Psoas muscle (tissue), 7 donors: ENCODE measurements at regions not wholly inside any gene's neighbourhood (a gene's known extent, or its start where the extent isn't known, plus 50 kb on each side); places are given as distances from the start of the nearest gene placed in this dataset.

Source experiments
- ATAC-seq, 4 donors: fragments of 200-7000 bp; cut with Tn5 transposase; one replicate each; pipeline ENCODE4 v1.9.1; 2020; ENCODE audit warnings: moderate library complexity in 3 of 4, mild to moderate bottlenecking in 2 of 4
- DNase-seq, 2 donors: peaks; one replicate each; pipeline ENCODE4 v3.0.0-alpha.2; 2020
- H3K27ac ChIP-seq: fragments of 200-600 bp; one replicate; pipeline ENCODE4 v1.8.0; 2022
- H3K27me3 ChIP-seq, 3 donors: fragments of 200-600 bp in 1 of 3; one replicate each; pipeline versions ENCODE4 v1.6.1 to v1.8.0; 2013 to 2022; ENCODE audit warnings: low read length in 2 of 3, mild to moderate bottlenecking in 2 of 3, moderate library complexity in 1 of 3; ENCODE audit not compliant: insufficient read depth in 3 of 3
- H3K36me3 ChIP-seq, 2 donors: fragments of 200-600 bp in 1 of 2; one replicate each; pipeline versions ENCODE4 v1.6.1 to v1.8.0; 2013 to 2022; ENCODE audit warnings: low read depth in 1 of 2, mild to moderate bottlenecking in 1 of 2, moderate library complexity in 1 of 2; ENCODE audit not compliant: insufficient read depth in 1 of 2
- H3K4me1 ChIP-seq: fragments of 200-600 bp; one replicate; pipeline ENCODE4 v1.8.0; 2022
- H3K4me3 ChIP-seq: fragments of 200-600 bp; one replicate; pipeline ENCODE4 v1.8.0; 2022; ENCODE audit warnings: mild to moderate bottlenecking
- H3K9me3 ChIP-seq: fragments of 200-600 bp; one replicate; pipeline ENCODE4 v1.8.0; 2022
- WGBS, 3 donors: extraction: QIAGEN DNeasy Blood & Tissue Kit; methylation state at CpG; one replicate each; pipeline versions ENCODE4 v1.1.6 to v1.1.7; 2013; 5-methylcytosine and 5-hydroxymethylcytosine counted together
- intact Hi-C, 2 donors: fragments of 100-400 bp; cut with DNase I; formaldehyde crosslinking; loops; one replicate each; pipeline versions ENCODE4 v1.11.0 to v1.14.2; 2022
- TF ChIP-seq, protein P1 (sequence below): fragments of 200-600 bp; IDR thresholded peaks from one replicate; pipeline ENCODE4 v1.8.0; 2022; ENCODE audit warnings: antibody characterized with exemption
- donor health status: healthy with polysubstance abuse.
- donor health status: DM: no; HTN: no; CAD: no; lungs with moderate emphysema.
- donor health status: Bipolar disorder and iron deficiency.
- donor health status: healthy.
- donor health status: DM: yes; HTN: yes; CAD: no.
- donor health status: DM: no; HTN: no; CAD: no.
- donor health status: DM: yes; HTN: yes; CAD: no.

DNA sequence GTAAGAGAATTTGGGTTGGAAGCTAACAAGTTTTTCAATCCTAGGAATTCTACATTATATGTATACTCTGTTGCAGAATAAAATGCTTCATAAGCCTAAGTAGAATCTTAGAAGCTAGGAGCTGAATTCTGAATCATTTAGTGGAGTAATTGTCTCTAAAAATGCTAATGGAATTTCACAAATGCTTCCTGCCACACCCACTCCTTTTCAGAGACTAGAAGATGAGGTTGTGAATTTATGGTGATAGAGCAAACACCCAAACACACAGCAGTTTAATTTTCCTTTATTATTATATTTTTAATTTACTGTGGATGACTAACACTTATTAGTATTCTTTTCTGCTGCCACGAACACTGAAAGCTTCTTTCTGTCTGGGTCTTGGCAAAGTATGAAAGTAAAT, 208.0 kb upstream of the PDE4D start:
- no peaks in the 10 kb centered on the region for H3K27me3 ChIP-seq
- no peak overlapping the region for H3K27ac ChIP-seq
- no peaks in the 10 kb centered on the region for H3K9me3 ChIP-seq
- no peak overlapping the region for H3K4me3 ChIP-seq
- no peaks in the 10 kb centered on the region for H3K36me3 ChIP-seq
- no peaks in the 10 kb centered on the region for H3K4me1 ChIP-seq
- ATAC-seq (no peak), DNase-seq (no peak)
- intact Hi-C loops, result no loop called here
- TF ChIP-seq, protein P1, sequence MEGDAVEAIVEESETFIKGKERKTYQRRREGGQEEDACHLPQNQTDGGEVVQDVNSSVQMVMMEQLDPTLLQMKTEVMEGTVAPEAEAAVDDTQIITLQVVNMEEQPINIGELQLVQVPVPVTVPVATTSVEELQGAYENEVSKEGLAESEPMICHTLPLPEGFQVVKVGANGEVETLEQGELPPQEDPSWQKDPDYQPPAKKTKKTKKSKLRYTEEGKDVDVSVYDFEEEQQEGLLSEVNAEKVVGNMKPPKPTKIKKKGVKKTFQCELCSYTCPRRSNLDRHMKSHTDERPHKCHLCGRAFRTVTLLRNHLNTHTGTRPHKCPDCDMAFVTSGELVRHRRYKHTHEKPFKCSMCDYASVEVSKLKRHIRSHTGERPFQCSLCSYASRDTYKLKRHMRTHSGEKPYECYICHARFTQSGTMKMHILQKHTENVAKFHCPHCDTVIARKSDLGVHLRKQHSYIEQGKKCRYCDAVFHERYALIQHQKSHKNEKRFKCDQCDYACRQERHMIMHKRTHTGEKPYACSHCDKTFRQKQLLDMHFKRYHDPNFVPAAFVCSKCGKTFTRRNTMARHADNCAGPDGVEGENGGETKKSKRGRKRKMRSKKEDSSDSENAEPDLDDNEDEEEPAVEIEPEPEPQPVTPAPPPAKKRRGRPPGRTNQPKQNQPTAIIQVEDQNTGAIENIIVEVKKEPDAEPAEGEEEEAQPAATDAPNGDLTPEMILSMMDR, result no peak
- WGBS, 3 donors, result 71 to 74% (median 71%) methylated on average over 1 of the region's 1 CpG

DNA sequence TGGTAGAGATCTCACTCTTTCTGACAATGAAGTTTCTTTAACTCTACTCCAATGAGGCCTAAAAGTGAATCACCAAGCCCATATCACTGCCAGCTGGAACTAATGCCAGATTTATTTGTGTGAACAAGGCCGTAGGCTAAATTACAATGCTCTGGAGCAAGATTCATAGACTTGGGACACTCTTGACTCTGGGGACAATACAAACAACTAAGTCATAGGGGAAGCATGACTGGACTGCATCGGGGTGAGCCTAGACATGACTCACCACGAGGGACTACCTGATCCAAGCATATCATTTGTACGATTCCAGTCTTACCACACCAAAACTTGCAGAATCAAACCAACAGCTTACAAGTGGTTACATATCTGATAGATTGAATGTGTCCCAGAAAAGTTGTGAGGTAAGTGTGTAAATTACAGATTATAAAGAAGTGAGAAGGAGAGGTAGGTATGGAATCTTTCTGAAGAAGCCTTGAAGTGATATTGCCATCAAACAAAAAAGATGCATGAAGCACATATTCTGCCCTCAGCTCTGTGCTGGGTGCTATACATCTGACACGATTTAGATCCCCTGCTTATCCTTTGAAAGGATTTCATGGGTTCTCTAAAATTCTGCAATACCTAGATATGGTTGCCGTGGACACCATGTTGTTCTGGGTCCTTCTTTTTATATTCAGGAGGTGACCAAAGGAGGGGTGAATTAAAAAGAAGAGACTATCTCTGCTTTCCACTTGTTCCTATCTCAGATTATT, 199.3 kb upstream of the PDE4D start:
- ATAC-seq (no peak), DNase-seq (no peak)
- TF ChIP-seq, protein P1, result no peak
- Histone ChIP-seq H3K27ac (no peak overlapping the region), H3K36me3 (no peaks in the 10 kb centered on the region), H3K4me3 (no peak overlapping the region), H3K4me1 (no peaks in the 10 kb centered on the region), H3K9me3 (no peaks in the 10 kb centered on the region), H3K27me3 (no peaks in the 10 kb centered on the region)
- intact Hi-C loops, result no loop called here
- WGBS, 3 donors, result 49 to 60% (median 57%) methylated on average over 6 of the region's 6 CpGs

DNA sequence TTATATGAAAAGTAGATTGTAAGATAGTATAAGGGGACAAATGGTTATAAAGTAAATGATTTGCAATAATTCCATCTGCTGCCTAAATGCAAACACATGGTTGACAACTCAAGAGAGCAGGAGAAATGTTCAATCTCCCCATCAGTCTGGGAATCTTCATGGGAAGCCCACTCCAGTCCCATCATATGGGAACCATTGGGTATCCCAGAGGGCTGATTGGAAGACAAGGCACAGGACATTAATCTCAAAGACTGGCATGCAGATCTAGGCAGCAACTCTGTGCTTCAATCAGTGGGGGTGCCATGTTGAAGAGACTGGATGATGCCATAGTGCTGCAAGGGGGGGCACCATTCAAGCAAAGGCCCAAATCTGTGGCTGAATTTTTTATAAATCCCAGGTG, 193.1 kb upstream of the PDE4D start:
- H3K9me3 ChIP-seq, result no peaks in the 10 kb centered on the region
- TF ChIP-seq, protein P1, result no peak
- H3K27me3 ChIP-seq, result no peaks in the 10 kb centered on the region
- H3K4me1 ChIP-seq, result no peaks in the 10 kb centered on the region
- DNase-seq (no peak), ATAC-seq (no peak)
- no peaks in the 10 kb centered on the region for H3K36me3 ChIP-seq
- H3K27ac ChIP-seq, result no peak overlapping the region
- H3K4me3 ChIP-seq, result no peak overlapping the region
- intact Hi-C loops, result no loop called here

DNA sequence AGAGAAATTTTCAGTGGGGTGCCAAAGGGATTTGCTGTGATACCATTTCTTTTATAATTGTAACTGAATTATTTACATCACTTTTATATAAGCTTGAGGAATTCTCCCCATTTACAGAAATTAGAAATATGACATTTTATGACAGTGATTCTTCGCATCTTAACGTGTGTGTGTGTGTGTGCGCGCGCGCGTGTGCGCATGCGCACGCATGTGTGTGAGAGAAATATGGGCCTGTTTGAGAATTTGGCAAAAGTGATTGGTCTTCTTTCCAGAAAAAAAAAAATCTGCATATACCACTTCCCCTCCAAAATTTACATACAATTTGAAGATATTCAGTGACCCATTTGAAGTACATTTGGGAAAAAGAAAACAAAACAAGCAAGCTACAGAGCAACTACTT, 190.7 kb upstream of the PDE4D start:
- Histone ChIP-seq H3K4me3 (no peak overlapping the region), H3K27ac (no peak overlapping the region), H3K27me3 (no peaks in the 10 kb centered on the region), H3K36me3 (no peaks in the 10 kb centered on the region), H3K9me3 (no peaks in the 10 kb centered on the region), H3K4me1 (no peaks in the 10 kb centered on the region)
- DNase-seq (no peak), ATAC-seq (no peak)
- WGBS, 3 donors, result 91 to 94% (median 93%) methylated on average over 10 of the region's 10 CpGs
- intact Hi-C loops, result no loop called here
- TF ChIP-seq, protein P1, result no peak

DNA sequence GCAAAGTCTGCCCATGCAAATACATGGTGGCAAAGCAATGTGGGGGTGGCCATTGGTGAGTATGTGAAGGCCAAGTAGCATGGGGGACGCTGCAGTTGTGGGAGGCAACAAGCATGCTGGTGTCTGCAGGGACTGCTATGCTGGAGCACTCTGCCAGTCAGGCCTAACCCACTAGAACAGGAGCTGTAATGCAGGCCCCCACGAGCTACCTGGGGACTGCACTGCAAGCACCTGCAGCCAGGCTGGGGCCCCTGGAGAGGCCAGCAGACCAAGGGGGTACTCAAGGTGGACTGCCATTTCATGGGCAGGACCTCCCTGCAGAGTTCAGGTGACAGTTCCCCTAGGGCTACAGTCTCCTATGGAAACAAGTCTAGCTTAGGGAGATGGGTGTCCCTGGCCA, 183.8 kb upstream of the PDE4D start:
- DNase-seq (peak in 1 of 2 donors; percentile 4), ATAC-seq (no peak)
- Histone ChIP-seq H3K27me3 (no peaks in the 10 kb centered on the region), H3K4me3 (no peak overlapping the region), H3K36me3 (no peaks in the 10 kb centered on the region), H3K9me3 (no peaks in the 10 kb centered on the region), H3K4me1 (no peaks in the 10 kb centered on the region), H3K27ac (no peak overlapping the region)
- 50 to 65% (median 60%) methylated on average over 2 of the region's 2 CpGs for WGBS, 3 donors
- intact Hi-C loops, result no loop called here
- TF ChIP-seq, protein P1, result no peak
